NT2/D1 (cell line): ENCODE measurements at regions not wholly inside any gene's neighbourhood (a gene's known extent, or its start where the extent isn't known, plus 50 kb on each side); places are given as distances from the start of the nearest gene placed in this dataset.

Source experiments
- DNase-seq: peaks from one replicate; pipeline ENCODE4 v3.0.0-alpha.2; 2011; ENCODE audit warnings: low read depth, low spot score
- H3K27me3 ChIP-seq: 2 replicates; pipeline ENCODE4 v1.6.0; 2011; ENCODE audit warnings: mild to moderate bottlenecking; ENCODE audit not compliant: insufficient read length, insufficient read depth
- H3K36me3 ChIP-seq: 2 replicates; pipeline ENCODE4 v1.6.1; 2011; ENCODE audit warnings: mild to moderate bottlenecking, low read length, mixed read lengths; ENCODE audit not compliant: insufficient read depth, insufficient read length
- H3K4me1 ChIP-seq: 2 replicates; pipeline ENCODE4 v1.5.1; 2011; ENCODE audit not compliant: insufficient read depth, insufficient read length
- H3K4me3 ChIP-seq: 2 replicates; pipeline ENCODE4 v1.5.1; 2011; ENCODE audit warnings: low read depth; ENCODE audit not compliant: insufficient read length
- H3K9ac ChIP-seq: 2 replicates; pipeline ENCODE4 v1.6.0; 2011; ENCODE audit warnings: low read depth; ENCODE audit not compliant: insufficient read length
- H3K9me3 ChIP-seq: 2 replicates; pipeline ENCODE4 v1.5.1; 2011; ENCODE audit warnings: mild to moderate bottlenecking, low read length; ENCODE audit not compliant: insufficient read depth
- SUZ12 ChIP-seq: IDR thresholded peaks from 2 replicates; pipeline ENCODE4 v1.6.1; 2011; ENCODE audit not compliant: insufficient read length, insufficient read depth; ENCODE audit errors: extremely low read depth
- YY1 ChIP-seq: IDR thresholded peaks from 2 replicates; pipeline ENCODE4 v1.6.1; 2011; ENCODE audit not compliant: insufficient read length, insufficient read depth
- ZNF274 ChIP-seq: IDR thresholded peaks from 2 replicates; pipeline ENCODE4 v1.6.1; 2011; ENCODE audit warnings: mild to moderate bottlenecking, low read depth, low read length

- no peaks in the 10 kb centered on the region for H3K9me3 ChIP-seq
- no peak for TF ChIP-seq SUZ12
- TF ChIP-seq ZNF274 = no peak
- no peak for TF ChIP-seq YY1
- no peaks in the 10 kb centered on the region for H3K36me3 ChIP-seq
- no peaks in the 10 kb centered on the region for H3K4me1 ChIP-seq
- H3K9ac ChIP-seq = no peak overlapping the region
- H3K4me3 ChIP-seq = no peak overlapping the region
- DNase-seq = no peak
- no peaks in the 10 kb centered on the region for H3K27me3 ChIP-seq
These were observed 492.5 kb downstream of the XPNPEP1 start for GRCh38 chr10:109430799-109431198.

- no peaks in the 10 kb centered on the region for H3K4me1 ChIP-seq
- TF ChIP-seq ZNF274 (no peak), SUZ12 (no peak), YY1 (no peak)
- no peaks in the 10 kb centered on the region for H3K27me3 ChIP-seq
- no peaks in the 10 kb centered on the region for H3K9me3 ChIP-seq
- no peak for DNase-seq
- H3K9ac ChIP-seq = no peak overlapping the region
- H3K36me3 ChIP-seq = no peaks in the 10 kb centered on the region
- H3K4me3 ChIP-seq = no peak overlapping the region
These were observed 493.1 kb downstream of the XPNPEP1 start for GRCh38 chr10:109430043-109430760.

- H3K4me3 ChIP-seq = no peak overlapping the region
- no peaks in the 10 kb centered on the region for H3K36me3 ChIP-seq
- no peaks in the 10 kb centered on the region for H3K27me3 ChIP-seq
- no peak for DNase-seq
- no peaks in the 10 kb centered on the region for H3K4me1 ChIP-seq
- TF ChIP-seq ZNF274 (no peak), SUZ12 (no peak), YY1 (no peak)
- no peak overlapping the region for H3K9ac ChIP-seq
- no peaks in the 10 kb centered on the region for H3K9me3 ChIP-seq
These were observed 494.4 kb downstream of the XPNPEP1 start for GRCh38 chr10:109428775-109429491.

- Histone ChIP-seq H3K4me3 (no peak overlapping the region), H3K9me3 (no peaks in the 10 kb centered on the region), H3K9ac (no peak overlapping the region), H3K36me3 (no peaks in the 10 kb centered on the region), H3K27me3 (no peaks in the 10 kb centered on the region), H3K4me1 (no peaks in the 10 kb centered on the region)
- no peak for TF ChIP-seq ZNF274
- TF ChIP-seq YY1 = no peak
- no peak for TF ChIP-seq SUZ12
- DNase-seq = no peak
These were observed 495.9 kb downstream of the XPNPEP1 start for GRCh38 chr10:109427411-109427810.

- no peak overlapping the region for H3K9ac ChIP-seq
- TF ChIP-seq YY1 = no peak
- TF ChIP-seq ZNF274 = no peak
- TF ChIP-seq SUZ12 = no peak
These were observed 496.3 kb downstream of the XPNPEP1 start for GRCh38 chr10:109426987-109427386.

GRCh38 chr10:109418795-109419194, 504.5 kb downstream of the XPNPEP1 start:
- H3K4me3 ChIP-seq = no peak overlapping the region
- no peak for DNase-seq
- H3K36me3 ChIP-seq = no peaks in the 10 kb centered on the region
- no peaks in the 10 kb centered on the region for H3K4me1 ChIP-seq
- TF ChIP-seq SUZ12 (no peak), YY1 (no peak), ZNF274 (no peak)
- no peak overlapping the region for H3K9ac ChIP-seq
- H3K9me3 ChIP-seq = no peaks in the 10 kb centered on the region
- H3K27me3 ChIP-seq = no peaks in the 10 kb centered on the region

More at GRCh38 chr10:109426987-109427386, 496.3 kb downstream of the XPNPEP1 start:
- no peaks in the 10 kb centered on the region for H3K9me3 ChIP-seq
- H3K27me3 ChIP-seq = no peaks in the 10 kb centered on the region
- no peaks in the 10 kb centered on the region for H3K4me1 ChIP-seq
- no peaks in the 10 kb centered on the region for H3K36me3 ChIP-seq
- H3K4me3 ChIP-seq = no peak overlapping the region
- DNase-seq = no peak

- Histone ChIP-seq H3K36me3 (no peaks in the 10 kb centered on the region), H3K9ac (no peak overlapping the region), H3K4me1 (no peaks in the 10 kb centered on the region), H3K27me3 (no peaks in the 10 kb centered on the region), H3K4me3 (no peak overlapping the region), H3K9me3 (no peaks in the 10 kb centered on the region)
- no peak for DNase-seq
- TF ChIP-seq SUZ12 (no peak), YY1 (no peak), ZNF274 (no peak)
These were observed 505.5 kb downstream of the XPNPEP1 start for GRCh38 chr10:109417803-109418202.
